Sigmoid colon (tissue), 6 donors: ENCODE measurements at regions not wholly inside any gene's neighbourhood (a gene's known extent, or its start where the extent isn't known, plus 50 kb on each side); places are given as distances from the start of the nearest gene placed in this dataset.

ENCODE experiments used
- DNase-seq: peaks from one replicate; pipeline ENCODE4 v3.0.0-alpha.2; 2019
- H3K27ac ChIP-seq, 4 donors: fragments of 200-600 bp; sonication (generic); one replicate each; pipeline ENCODE4 v1.5.1; 2016 to 2019; ENCODE audit warnings: mild to moderate bottlenecking in 1 of 4
- H3K27me3 ChIP-seq, 3 donors: fragments of 200-600 bp; sonication (generic); one replicate each; pipeline ENCODE4 v1.5.1; 2019; ENCODE audit warnings: mild to moderate bottlenecking in 1 of 3
- H3K36me3 ChIP-seq, 4 donors: fragments of 200-600 bp; sonication (generic); one replicate each; pipeline ENCODE4 v1.5.1; 2016 to 2019
- H3K4me1 ChIP-seq, 4 donors: fragments of 200-600 bp; sonication (generic); one replicate each; pipeline ENCODE4 v1.5.1; 2017 to 2019
- H3K4me3 ChIP-seq, 4 donors: fragments of 200-600 bp; sonication (generic); one replicate each; pipeline ENCODE4 v1.5.1; 2017 to 2019; ENCODE audit warnings: mild to moderate bottlenecking in 2 of 4, moderate library complexity in 1 of 4
- H3K9me3 ChIP-seq, 4 donors: fragments of 200-600 bp in 3 of 4; sonication (generic) in 3 of 4; one replicate each; pipeline versions ENCODE4 v1.5.1 to v1.6.1; 2013 to 2019
- CTCF ChIP-seq, 4 experiments: fragments of 450-650 bp in 3 of 4; fragments of 200-600 bp in 1 of 4; IDR thresholded peaks; one replicate each; pipeline ENCODE4 v1.5.1; 2016 to 2019; ENCODE audit warnings: antibody characterized with exemption in 4 of 4, mild to moderate bottlenecking in 3 of 4, moderate library complexity in 2 of 4
- EP300 ChIP-seq, 4 donors: sonication (generic); formaldehyde crosslinking; IDR thresholded peaks; one replicate each; pipeline ENCODE4 v1.6.1; 2017; ENCODE audit warnings: antibody characterized with exemption in 4 of 4
- POLR2A ChIP-seq, 2 donors: fragments of 450-650 bp; IDR thresholded peaks; one replicate each; pipeline ENCODE4 v1.6.1; 2016; ENCODE audit warnings: antibody characterized with exemption in 2 of 2, mild to moderate bottlenecking in 2 of 2, moderate library complexity in 2 of 2
- POLR2AphosphoS5 ChIP-seq, 4 donors: sonication (generic); formaldehyde crosslinking; IDR thresholded peaks; one replicate each; pipeline ENCODE4 v1.6.1; 2017; ENCODE audit warnings: antibody characterized with exemption in 4 of 4
- whole genome bisulfite sequencing, 2 donors: extraction: QIAGEN DNeasy Blood & Tissue Kit; methylation state at CpG; one replicate each; pipeline ENCODE4 v1.1.7; 2013; 5-methylcytosine and 5-hydroxymethylcytosine counted together
- intact Hi-C: fragments of 100-400 bp; cut with DNase I; formaldehyde crosslinking; loops from one replicate; pipeline ENCODE4 v1.15.1; 2023
- donor health status: healthy with polysubstance abuse.
- donor health status: healthy.

- Histone ChIP-seq H3K27me3 (peaks cover 0 to under 1% (median under 1%) of the 10 kb centered on the region in 3 donors), H3K27ac (no peak overlapping the region), H3K4me3 (no peak overlapping the region), H3K4me1 (peaks cover 0 to 10% (median 0%) of the 10 kb centered on the region in 4 donors), H3K9me3 (peaks cover 0 to 5% (median 2%) of the 10 kb centered on the region in 4 donors), H3K36me3 (no peaks in the 10 kb centered on the region)
- 51 to 70% methylated on average over 5 of the region's 5 CpGs for WGBS, 2 donors
- TF ChIP-seq POLR2AphosphoS5 (IDR thresholded peaks at IDR 0.05) (no peak), POLR2A (IDR thresholded peaks at IDR 0.05) (no peak), CTCF (IDR thresholded peaks at IDR 0.05) (no peak), EP300 (IDR thresholded peaks at IDR 0.05) (no peak)
- intact Hi-C loops, result no loop called here
- DNase-seq, result no peak
Measured at GRCh38 chr10:6763001-6763400, 182.9 kb upstream of the PRKCQ start.

GRCh38 chr10:6759961-6760360, 179.9 kb upstream of the PRKCQ start:
- Histone ChIP-seq H3K36me3 (no peaks in the 10 kb centered on the region), H3K27me3 (peaks cover 0 to 14% (median 5%) of the 10 kb centered on the region in 3 donors), H3K27ac (no peak overlapping the region), H3K9me3 (peaks cover 0 to 5% (median 2%) of the 10 kb centered on the region in 4 donors), H3K4me1 (no peaks in the 10 kb centered on the region), H3K4me3 (no peak overlapping the region)
- 90 to 94% methylated on average over 1 of the region's 1 CpG for WGBS, 2 donors
- no peak for DNase-seq
- intact Hi-C loops, result no loop called here
- no peak for TF ChIP-seq POLR2A (IDR thresholded peaks at IDR 0.05)

GRCh38 chr10:6757158-6757557, 177.1 kb upstream of the PRKCQ start:
- Histone ChIP-seq H3K9me3 (peaks cover 0 to 5% (median 2%) of the 10 kb centered on the region in 4 donors), H3K27ac (no peak overlapping the region), H3K27me3 (peaks cover 0 to 14% (median 5%) of the 10 kb centered on the region in 3 donors), H3K36me3 (no peaks in the 10 kb centered on the region), H3K4me3 (no peak overlapping the region), H3K4me1 (no peaks in the 10 kb centered on the region)
- WGBS, 2 donors, result 60 to 68% methylated on average over 7 of the region's 7 CpGs
- no peak for DNase-seq
- intact Hi-C loops, result no loop called here
- TF ChIP-seq POLR2A (IDR thresholded peaks at IDR 0.05) (no peak), POLR2AphosphoS5 (IDR thresholded peaks at IDR 0.05) (no peak), EP300 (IDR thresholded peaks at IDR 0.05) (no peak), CTCF (IDR thresholded peaks at IDR 0.05) (no peak)

- peaks cover 0 to 14% (median 5%) of the 10 kb centered on the region in 3 donors for H3K27me3 ChIP-seq
- TF ChIP-seq POLR2AphosphoS5 (IDR thresholded peaks at IDR 0.05) (no peak), EP300 (IDR thresholded peaks at IDR 0.05) (no peak), CTCF (IDR thresholded peaks at IDR 0.05) (no peak), POLR2A (IDR thresholded peaks at IDR 0.05) (no peak)
- H3K36me3 ChIP-seq, result no peaks in the 10 kb centered on the region
- H3K4me3 ChIP-seq, result no peak overlapping the region
- 78 to 82% methylated on average over 2 of the region's 2 CpGs for WGBS, 2 donors
- DNase-seq, result no peak
- no peak overlapping the region for H3K27ac ChIP-seq
- H3K9me3 ChIP-seq, result peaks cover 0 to 5% (median 2%) of the 10 kb centered on the region in 4 donors
- H3K4me1 ChIP-seq, result no peaks in the 10 kb centered on the region
- intact Hi-C loops, result no loop called here
Measured at GRCh38 chr10:6756716-6757115, 176.6 kb upstream of the PRKCQ start.

GRCh38 chr10:6755781-6756460, 175.8 kb upstream of the PRKCQ start:
- no peak for TF ChIP-seq EP300 (IDR thresholded peaks at IDR 0.05)
- no peak for TF ChIP-seq POLR2A (IDR thresholded peaks at IDR 0.05)
- TF ChIP-seq CTCF (IDR thresholded peaks at IDR 0.05), result no peak
- no peak for TF ChIP-seq POLR2AphosphoS5 (IDR thresholded peaks at IDR 0.05)
- Histone ChIP-seq H3K36me3 (no peaks in the 10 kb centered on the region), H3K9me3 (peaks cover 0 to 4% (median 2%) of the 10 kb centered on the region in 4 donors), H3K27ac (no peak overlapping the region), H3K4me3 (no peak overlapping the region), H3K4me1 (no peaks in the 10 kb centered on the region), H3K27me3 (peaks cover 0 to 14% (median 5%) of the 10 kb centered on the region in 3 donors)
- intact Hi-C loops, result no loop called here
- no peak for DNase-seq
- 54 to 60% methylated on average over 9 of the region's 9 CpGs for WGBS, 2 donors
